ENCODE measurements at regions not wholly inside any gene's neighbourhood (a gene's known extent, or its start where the extent isn't known, plus 50 kb on each side); places are given as distances from the start of the nearest gene placed in this dataset.

DNA sequence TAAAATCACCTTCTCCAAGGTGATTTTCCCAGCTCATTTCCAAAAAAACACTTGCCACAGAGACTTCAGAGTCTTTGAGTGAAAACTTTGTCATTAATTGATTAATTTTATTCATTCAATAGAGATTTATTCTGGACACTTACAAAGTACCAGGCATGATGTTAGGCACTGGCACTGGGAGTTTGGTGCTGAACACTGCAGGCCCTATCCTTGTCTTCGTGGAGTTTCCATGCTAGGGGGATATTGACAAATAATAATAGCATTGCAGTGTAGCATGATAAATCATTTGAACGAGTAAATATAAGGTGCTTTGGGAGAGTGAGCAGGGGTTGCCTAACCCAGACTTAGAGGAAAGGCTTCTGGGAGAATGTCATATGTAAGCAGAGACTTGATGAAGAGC, 145.7 kb downstream of the SOX4 start:
- no peak for TF ChIP-seq POLR2AphosphoS5 (IDR thresholded peaks at IDR 0.05; ENCODE audit: low read depth, low read length)
- TF ChIP-seq, protein P1, sequence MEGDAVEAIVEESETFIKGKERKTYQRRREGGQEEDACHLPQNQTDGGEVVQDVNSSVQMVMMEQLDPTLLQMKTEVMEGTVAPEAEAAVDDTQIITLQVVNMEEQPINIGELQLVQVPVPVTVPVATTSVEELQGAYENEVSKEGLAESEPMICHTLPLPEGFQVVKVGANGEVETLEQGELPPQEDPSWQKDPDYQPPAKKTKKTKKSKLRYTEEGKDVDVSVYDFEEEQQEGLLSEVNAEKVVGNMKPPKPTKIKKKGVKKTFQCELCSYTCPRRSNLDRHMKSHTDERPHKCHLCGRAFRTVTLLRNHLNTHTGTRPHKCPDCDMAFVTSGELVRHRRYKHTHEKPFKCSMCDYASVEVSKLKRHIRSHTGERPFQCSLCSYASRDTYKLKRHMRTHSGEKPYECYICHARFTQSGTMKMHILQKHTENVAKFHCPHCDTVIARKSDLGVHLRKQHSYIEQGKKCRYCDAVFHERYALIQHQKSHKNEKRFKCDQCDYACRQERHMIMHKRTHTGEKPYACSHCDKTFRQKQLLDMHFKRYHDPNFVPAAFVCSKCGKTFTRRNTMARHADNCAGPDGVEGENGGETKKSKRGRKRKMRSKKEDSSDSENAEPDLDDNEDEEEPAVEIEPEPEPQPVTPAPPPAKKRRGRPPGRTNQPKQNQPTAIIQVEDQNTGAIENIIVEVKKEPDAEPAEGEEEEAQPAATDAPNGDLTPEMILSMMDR (IDR thresholded peaks at IDR 0.05) = no peak
